Testis (tissue), 2 donors: ENCODE measurements at regions not wholly inside any gene's neighbourhood (a gene's known extent, or its start where the extent isn't known, plus 50 kb on each side); places are given as distances from the start of the nearest gene placed in this dataset.
"Not testable (repeated sequence)": the region's sequence is repeated elsewhere in the genome, so short reads cannot be mapped to it uniquely, and the experiment has no call there.

Experiments
- DNase-seq: peaks from one replicate; pipeline ENCODE4 v3.0.0-alpha.2; 2019
- H3K27ac ChIP-seq, 2 donors: fragments of 200-600 bp; sonication (generic); one replicate each; pipeline ENCODE4 v1.5.1; 2019
- H3K27me3 ChIP-seq: fragments of 200-600 bp; sonication (generic); one replicate; pipeline ENCODE4 v1.5.1; 2019
- H3K36me3 ChIP-seq: fragments of 200-600 bp; sonication (generic); one replicate; pipeline ENCODE4 v1.5.1; 2017; ENCODE audit warnings: low read depth; ENCODE audit errors: missing control alignments
- H3K4me1 ChIP-seq: fragments of 200-600 bp; sonication (generic); one replicate; pipeline ENCODE4 v1.5.1; 2019
- H3K4me3 ChIP-seq, 2 donors: fragments of 200-600 bp; sonication (generic); one replicate each; pipeline ENCODE4 v1.5.1; 2017 to 2019
- H3K9me3 ChIP-seq: fragments of 200-600 bp; sonication (generic); one replicate; pipeline ENCODE4 v1.5.1; 2017
- CTCF ChIP-seq, 3 experiments: fragments of 450-650 bp in 2 of 3; fragments of 200-600 bp in 1 of 3; sonication (generic) in 1 of 3; IDR thresholded peaks; one replicate each; pipeline ENCODE4 v1.5.1; 2016 to 2019; ENCODE audit warnings: antibody characterized with exemption in 3 of 3, mild to moderate bottlenecking in 2 of 3, moderate library complexity in 1 of 3
- POLR2A ChIP-seq: fragments of 450-650 bp; IDR thresholded peaks from one replicate; pipeline ENCODE4 v1.6.1; 2017; ENCODE audit warnings: antibody characterized with exemption, mild to moderate bottlenecking, moderate library complexity
- WGBS, 2 donors: methylation state at CpG; one replicate each; pipeline ENCODE4 v1.1.5; 2018; 5-methylcytosine and 5-hydroxymethylcytosine counted together
- intact Hi-C: fragments of 100-400 bp; cut with DNase I; formaldehyde crosslinking; loops from one replicate; pipeline ENCODE4 v1.15.1; 2023; ENCODE audit warnings: low total_unique reads

- Histone ChIP-seq H3K36me3 (no peaks in the 10 kb centered on the region), H3K9me3 (no peaks in the 10 kb centered on the region)
- 66 to 72% methylated on average over 11 to 25 of the region's 25 CpGs for WGBS, 2 donors
Measured at GRCh38 chr11:60615497-60615896, 83.9 kb upstream of the MS4A8 start.

GRCh38 chr11:60621940-60622339 is 77.5 kb upstream of the MS4A8 start:
- intact Hi-C loops, DNase-seq, H3K27me3 ChIP-seq, H3K4me3 ChIP-seq, H3K4me1 ChIP-seq, H3K9me3 ChIP-seq, H3K36me3 ChIP-seq, H3K27ac ChIP-seq: not testable (repeated sequence)
- 60 to 88% methylated on average over 1 to 26 of the region's 30 CpGs for WGBS, 2 donors

More at GRCh38 chr11:60615497-60615896, 83.9 kb upstream of the MS4A8 start:
- H3K27ac ChIP-seq: no peak overlapping the region
- no peak overlapping the region for H3K4me3 ChIP-seq
- no peaks in the 10 kb centered on the region for H3K27me3 ChIP-seq
- intact Hi-C loops: no loop called here
- DNase-seq: no peak
- TF ChIP-seq POLR2A (no peak), CTCF (IDR thresholded peaks at IDR 0.05) (no peak)
- no peaks in the 10 kb centered on the region for H3K4me1 ChIP-seq

DNA sequence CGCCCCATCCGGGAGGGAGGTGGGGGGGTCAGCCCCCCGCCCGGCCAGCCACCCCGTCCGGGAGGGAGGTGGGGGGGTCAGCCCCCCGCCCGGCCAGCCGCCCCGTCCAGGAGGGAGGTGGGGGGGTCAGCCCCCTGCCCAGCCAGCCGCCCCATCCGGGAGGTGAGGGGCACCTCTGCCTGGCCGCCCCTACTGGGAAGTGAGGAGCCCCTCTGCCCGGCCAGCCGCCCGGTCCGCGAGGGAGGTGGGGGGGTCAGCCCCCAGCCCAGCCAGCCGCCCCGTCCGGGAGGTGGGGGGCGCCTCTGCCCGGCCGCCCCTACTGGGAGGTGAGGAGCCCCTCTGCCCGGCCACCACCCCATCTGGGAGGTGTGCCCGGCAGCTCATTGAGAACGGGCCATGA is 76.6 kb upstream of the MS4A8 start:
- intact Hi-C loops, H3K36me3 ChIP-seq, H3K9me3 ChIP-seq, H3K27me3 ChIP-seq, DNase-seq, H3K4me1 ChIP-seq, H3K4me3 ChIP-seq, H3K27ac ChIP-seq: not testable (repeated sequence)
- 73 to 79% methylated on average over 6 to 8 of the region's 27 CpGs for WGBS, 2 donors

GRCh38 chr11:60625262-60625661 is 74.2 kb upstream of the MS4A8 start:
- Histone ChIP-seq H3K4me1 (no peaks in the 10 kb centered on the region), H3K27me3 (no peaks in the 10 kb centered on the region), H3K9me3 (no peaks in the 10 kb centered on the region), H3K27ac (no peak overlapping the region), H3K36me3 (no peaks in the 10 kb centered on the region), H3K4me3 (no peak overlapping the region)
- intact Hi-C loops: no loop called here
- DNase-seq: no peak
- 44 to 57% methylated on average over 2 of the region's 2 CpGs for WGBS, 2 donors
- no peak for TF ChIP-seq POLR2A
- no peak for TF ChIP-seq CTCF (IDR thresholded peaks at IDR 0.05)

GRCh38 chr11:60629399-60629798 is 70.0 kb upstream of the MS4A8 start:
- intact Hi-C loops: no loop called here
- no peak for DNase-seq
- no peak overlapping the region for H3K27ac ChIP-seq
- no peak overlapping the region for H3K4me3 ChIP-seq
- H3K27me3 ChIP-seq: no peaks in the 10 kb centered on the region
- no peak for TF ChIP-seq CTCF (IDR thresholded peaks at IDR 0.05)
- TF ChIP-seq POLR2A: no peak
- no peaks in the 10 kb centered on the region for H3K36me3 ChIP-seq
- no peaks in the 10 kb centered on the region for H3K9me3 ChIP-seq
- no peaks in the 10 kb centered on the region for H3K4me1 ChIP-seq

- intact Hi-C loops: no loop called here
- TF ChIP-seq POLR2A (no peak), CTCF (IDR thresholded peaks at IDR 0.05) (no peak)
- Histone ChIP-seq H3K27me3 (no peaks in the 10 kb centered on the region), H3K4me3 (no peak overlapping the region), H3K4me1 (no peaks in the 10 kb centered on the region), H3K9me3 (no peaks in the 10 kb centered on the region), H3K27ac (no peak overlapping the region), H3K36me3 (no peaks in the 10 kb centered on the region)
- DNase-seq: no peak
- WGBS, 2 donors: 100% methylated on average over 1 of the region's 1 CpG
Measured at GRCh38 chr11:60631944-60632343, 67.5 kb upstream of the MS4A8 start.
